ENCODE measurements at regions not wholly inside any gene's neighbourhood (a gene's known extent, or its start where the extent isn't known, plus 50 kb on each side); places are given as distances from the start of the nearest gene placed in this dataset.

DNA sequence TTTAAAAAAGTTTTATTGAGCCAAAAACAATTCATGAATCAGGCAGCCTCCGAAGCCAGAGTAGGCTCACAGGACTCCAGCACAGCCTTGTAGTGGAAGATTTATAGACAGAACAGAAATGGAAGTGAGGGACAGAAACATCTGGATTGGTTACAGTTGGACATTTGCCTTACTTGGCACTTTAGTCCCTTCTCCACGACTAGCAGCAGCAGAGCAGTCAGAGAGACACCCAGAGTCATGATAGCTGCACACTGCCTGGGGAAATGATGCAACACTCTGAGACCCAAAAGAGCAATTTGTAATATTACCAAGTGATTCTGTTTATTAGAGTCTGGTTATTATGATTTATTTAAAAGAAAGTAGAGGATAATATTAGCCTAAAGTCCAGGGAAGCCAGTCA is 72.2 kb upstream of the KRTAP11-1 start:
- no peak for TF ChIP-seq POLR2A (IDR thresholded peaks at IDR 0.05)
- TF ChIP-seq, protein P1, sequence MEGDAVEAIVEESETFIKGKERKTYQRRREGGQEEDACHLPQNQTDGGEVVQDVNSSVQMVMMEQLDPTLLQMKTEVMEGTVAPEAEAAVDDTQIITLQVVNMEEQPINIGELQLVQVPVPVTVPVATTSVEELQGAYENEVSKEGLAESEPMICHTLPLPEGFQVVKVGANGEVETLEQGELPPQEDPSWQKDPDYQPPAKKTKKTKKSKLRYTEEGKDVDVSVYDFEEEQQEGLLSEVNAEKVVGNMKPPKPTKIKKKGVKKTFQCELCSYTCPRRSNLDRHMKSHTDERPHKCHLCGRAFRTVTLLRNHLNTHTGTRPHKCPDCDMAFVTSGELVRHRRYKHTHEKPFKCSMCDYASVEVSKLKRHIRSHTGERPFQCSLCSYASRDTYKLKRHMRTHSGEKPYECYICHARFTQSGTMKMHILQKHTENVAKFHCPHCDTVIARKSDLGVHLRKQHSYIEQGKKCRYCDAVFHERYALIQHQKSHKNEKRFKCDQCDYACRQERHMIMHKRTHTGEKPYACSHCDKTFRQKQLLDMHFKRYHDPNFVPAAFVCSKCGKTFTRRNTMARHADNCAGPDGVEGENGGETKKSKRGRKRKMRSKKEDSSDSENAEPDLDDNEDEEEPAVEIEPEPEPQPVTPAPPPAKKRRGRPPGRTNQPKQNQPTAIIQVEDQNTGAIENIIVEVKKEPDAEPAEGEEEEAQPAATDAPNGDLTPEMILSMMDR (IDR thresholded peaks at IDR 0.05): no peak
- no peak for TF ChIP-seq POLR2AphosphoS5 (IDR thresholded peaks at IDR 0.05)

Data from breast epithelium (tissue), 3 donors.